ENCODE measurements at regions not wholly inside any gene's neighbourhood (a gene's known extent, or its start where the extent isn't known, plus 50 kb on each side); places are given as distances from the start of the nearest gene placed in this dataset.

DNA sequence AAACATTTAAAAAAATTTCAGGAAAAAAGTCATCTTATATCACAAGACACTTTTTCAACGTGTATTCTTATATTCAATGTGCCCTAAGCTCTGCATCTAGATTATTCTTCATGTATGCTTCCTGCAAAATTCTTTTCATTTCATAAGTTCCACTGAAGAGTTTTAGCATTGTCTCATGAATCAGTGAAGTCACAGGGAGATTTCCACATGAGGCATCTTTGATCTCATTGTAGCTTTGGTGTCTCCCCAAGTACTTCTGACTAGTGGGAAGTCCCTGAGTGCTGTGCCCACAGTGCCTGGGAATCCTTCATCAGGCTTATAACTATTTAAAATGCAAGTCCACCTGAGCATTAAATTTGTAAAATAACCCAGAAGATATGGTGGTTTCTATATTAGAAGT lies 123.8 kb downstream of the MAD2L1 start:
- TF ChIP-seq, protein P1, sequence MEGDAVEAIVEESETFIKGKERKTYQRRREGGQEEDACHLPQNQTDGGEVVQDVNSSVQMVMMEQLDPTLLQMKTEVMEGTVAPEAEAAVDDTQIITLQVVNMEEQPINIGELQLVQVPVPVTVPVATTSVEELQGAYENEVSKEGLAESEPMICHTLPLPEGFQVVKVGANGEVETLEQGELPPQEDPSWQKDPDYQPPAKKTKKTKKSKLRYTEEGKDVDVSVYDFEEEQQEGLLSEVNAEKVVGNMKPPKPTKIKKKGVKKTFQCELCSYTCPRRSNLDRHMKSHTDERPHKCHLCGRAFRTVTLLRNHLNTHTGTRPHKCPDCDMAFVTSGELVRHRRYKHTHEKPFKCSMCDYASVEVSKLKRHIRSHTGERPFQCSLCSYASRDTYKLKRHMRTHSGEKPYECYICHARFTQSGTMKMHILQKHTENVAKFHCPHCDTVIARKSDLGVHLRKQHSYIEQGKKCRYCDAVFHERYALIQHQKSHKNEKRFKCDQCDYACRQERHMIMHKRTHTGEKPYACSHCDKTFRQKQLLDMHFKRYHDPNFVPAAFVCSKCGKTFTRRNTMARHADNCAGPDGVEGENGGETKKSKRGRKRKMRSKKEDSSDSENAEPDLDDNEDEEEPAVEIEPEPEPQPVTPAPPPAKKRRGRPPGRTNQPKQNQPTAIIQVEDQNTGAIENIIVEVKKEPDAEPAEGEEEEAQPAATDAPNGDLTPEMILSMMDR (conservative IDR thresholded peaks at IDR 0.05; ENCODE audit: low read length), result no peak
- no peak for TF ChIP-seq EZH2phosphoT487 (IDR thresholded peaks at IDR 0.05; ENCODE audit: borderline replicate concordance, low read depth, low read length)

All from OCI-LY7 (cell line).